Right atrium auricular region (tissue), 2 donors: ENCODE measurements at regions not wholly inside any gene's neighbourhood (a gene's known extent, or its start where the extent isn't known, plus 50 kb on each side); places are given as distances from the start of the nearest gene placed in this dataset.

ENCODE experiments used
- DNase-seq: peaks from one replicate; pipeline ENCODE4 v3.0.0-alpha.2; 2019; ENCODE audit warnings: low spot score
- H3K27ac ChIP-seq, 2 donors: fragments of 200-600 bp; sonication (generic); 1 replicate in 1 of 2; 2 replicates in 1 of 2; pipeline ENCODE4 v1.5.1; 2016 to 2019
- H3K27me3 ChIP-seq, 2 donors: fragments of 200-600 bp; sonication (generic); one replicate each; pipeline versions ENCODE4 v1.5.1 to v1.6.0; 2017 to 2019
- H3K36me3 ChIP-seq: fragments of 200-600 bp; sonication (generic); one replicate; pipeline ENCODE4 v1.5.1; 2016
- H3K4me1 ChIP-seq, 2 donors: fragments of 200-600 bp; sonication (generic); one replicate each; pipeline versions ENCODE4 v1.5.1 to v1.6.0; 2017 to 2019
- H3K4me3 ChIP-seq, 2 donors: fragments of 200-600 bp; sonication (generic); 1 replicate in 1 of 2; 2 replicates in 1 of 2; pipeline ENCODE4 v1.5.1; 2017 to 2019; ENCODE audit warnings: mild to moderate bottlenecking in 1 of 2, moderate library complexity in 1 of 2
- H3K9me3 ChIP-seq, 2 donors: fragments of 200-600 bp; sonication (generic); one replicate each; pipeline ENCODE4 v1.5.1; 2019
- TF ChIP-seq, protein P1 (sequence below), 2 donors: fragments of 200-600 bp; sonication (generic); IDR thresholded peaks; one replicate each; pipeline ENCODE4 v1.5.1; 2019; ENCODE audit warnings: antibody characterized with exemption in 2 of 2

- DNase-seq, result no peak
- Histone ChIP-seq H3K27ac (no peak overlapping the region), H3K4me3 (no peak overlapping the region)
These were observed 172.1 kb downstream of the GADD45G start for GRCh38 chr9:89776795-89777525.

GRCh38 chr9:89777544-89777943, 172.7 kb downstream of the GADD45G start:
- no peaks in the 10 kb centered on the region for H3K9me3 ChIP-seq
- H3K27ac ChIP-seq, result no peak overlapping the region
- H3K27me3 ChIP-seq, result no peaks in the 10 kb centered on the region
- H3K4me3 ChIP-seq, result no peak overlapping the region
- H3K36me3 ChIP-seq, result no peaks in the 10 kb centered on the region
- no peak for DNase-seq
- H3K4me1 ChIP-seq, result no peaks in the 10 kb centered on the region
- TF ChIP-seq, protein P1, sequence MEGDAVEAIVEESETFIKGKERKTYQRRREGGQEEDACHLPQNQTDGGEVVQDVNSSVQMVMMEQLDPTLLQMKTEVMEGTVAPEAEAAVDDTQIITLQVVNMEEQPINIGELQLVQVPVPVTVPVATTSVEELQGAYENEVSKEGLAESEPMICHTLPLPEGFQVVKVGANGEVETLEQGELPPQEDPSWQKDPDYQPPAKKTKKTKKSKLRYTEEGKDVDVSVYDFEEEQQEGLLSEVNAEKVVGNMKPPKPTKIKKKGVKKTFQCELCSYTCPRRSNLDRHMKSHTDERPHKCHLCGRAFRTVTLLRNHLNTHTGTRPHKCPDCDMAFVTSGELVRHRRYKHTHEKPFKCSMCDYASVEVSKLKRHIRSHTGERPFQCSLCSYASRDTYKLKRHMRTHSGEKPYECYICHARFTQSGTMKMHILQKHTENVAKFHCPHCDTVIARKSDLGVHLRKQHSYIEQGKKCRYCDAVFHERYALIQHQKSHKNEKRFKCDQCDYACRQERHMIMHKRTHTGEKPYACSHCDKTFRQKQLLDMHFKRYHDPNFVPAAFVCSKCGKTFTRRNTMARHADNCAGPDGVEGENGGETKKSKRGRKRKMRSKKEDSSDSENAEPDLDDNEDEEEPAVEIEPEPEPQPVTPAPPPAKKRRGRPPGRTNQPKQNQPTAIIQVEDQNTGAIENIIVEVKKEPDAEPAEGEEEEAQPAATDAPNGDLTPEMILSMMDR (IDR thresholded peaks at IDR 0.05), result no peak

More at GRCh38 chr9:89776795-89777525, 172.1 kb downstream of the GADD45G start:
- no peaks in the 10 kb centered on the region for H3K36me3 ChIP-seq
- TF ChIP-seq, protein P1 (IDR thresholded peaks at IDR 0.05), result no peak
- H3K27me3 ChIP-seq, result no peaks in the 10 kb centered on the region
- no peaks in the 10 kb centered on the region for H3K4me1 ChIP-seq
- H3K9me3 ChIP-seq, result no peaks in the 10 kb centered on the region

DNA sequence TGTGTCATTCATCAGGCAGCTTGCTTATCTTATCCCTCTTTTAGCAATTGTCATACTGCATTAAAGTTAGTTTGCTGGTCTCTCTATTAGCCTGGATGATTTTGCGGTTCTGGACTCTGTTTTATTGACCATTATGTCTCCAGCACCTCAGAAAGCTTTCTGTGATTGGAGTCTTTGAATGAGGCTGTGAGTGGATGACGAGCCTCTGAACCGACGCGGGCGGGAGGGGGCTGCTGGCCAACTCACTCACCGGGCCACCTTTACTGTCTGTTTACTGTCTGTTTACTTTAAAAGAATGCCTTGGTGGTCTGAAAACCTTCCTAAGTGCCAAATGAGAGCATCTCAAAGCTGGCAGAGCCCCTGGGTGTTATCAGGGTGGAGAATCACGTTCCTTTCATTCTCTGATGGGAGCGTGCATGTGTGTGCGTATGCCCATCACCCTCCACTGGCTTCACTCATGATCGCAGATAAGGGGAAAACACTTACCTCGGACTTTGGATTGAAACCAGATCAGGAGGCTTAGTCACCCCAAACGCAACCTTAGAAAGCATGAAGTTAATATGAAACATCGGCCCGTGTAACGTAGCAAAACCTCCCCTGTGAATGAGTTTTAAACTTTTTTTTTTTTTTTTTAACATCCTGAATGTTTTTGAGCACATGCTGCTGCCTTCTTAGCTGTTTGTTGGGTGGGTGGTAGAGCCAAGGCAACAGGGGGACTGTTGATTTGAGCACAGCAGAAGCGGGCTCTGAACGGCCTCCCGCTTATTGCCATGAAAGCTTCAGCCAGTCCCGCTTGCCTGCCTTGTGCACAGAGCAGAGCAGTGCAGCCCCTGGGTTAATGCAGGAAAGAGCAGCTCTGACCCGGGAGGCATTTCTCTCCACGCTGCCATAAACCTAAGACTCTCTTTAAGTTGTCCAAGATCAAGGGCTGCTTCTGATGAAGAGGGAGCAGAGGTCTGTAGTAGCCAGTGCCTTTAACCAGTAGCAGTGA, 173.6 kb downstream of the GADD45G start:
- TF ChIP-seq, protein P1 (IDR thresholded peaks at IDR 0.05), result no peak
- no peaks in the 10 kb centered on the region for H3K9me3 ChIP-seq
- no peak for DNase-seq
- no peaks in the 10 kb centered on the region for H3K27me3 ChIP-seq
- H3K4me1 ChIP-seq, result no peaks in the 10 kb centered on the region
- H3K27ac ChIP-seq, result no peak overlapping the region
- no peaks in the 10 kb centered on the region for H3K36me3 ChIP-seq
- no peak overlapping the region for H3K4me3 ChIP-seq

GRCh38 chr9:89779405-89780203, 174.8 kb downstream of the GADD45G start:
- no peak for DNase-seq
- Histone ChIP-seq H3K4me3 (no peak overlapping the region), H3K36me3 (no peaks in the 10 kb centered on the region), H3K9me3 (no peaks in the 10 kb centered on the region), H3K27ac (no peak overlapping the region), H3K4me1 (no peaks in the 10 kb centered on the region), H3K27me3 (no peaks in the 10 kb centered on the region)
- TF ChIP-seq, protein P1 (IDR thresholded peaks at IDR 0.05), result no peak

GRCh38 chr9:89780959-89781358, 176.1 kb downstream of the GADD45G start:
- no peak overlapping the region for H3K4me3 ChIP-seq
- no peaks in the 10 kb centered on the region for H3K36me3 ChIP-seq
- H3K4me1 ChIP-seq, result no peaks in the 10 kb centered on the region
- H3K27ac ChIP-seq, result no peak overlapping the region
- no peaks in the 10 kb centered on the region for H3K27me3 ChIP-seq
- DNase-seq, result no peak
- TF ChIP-seq, protein P1 (IDR thresholded peaks at IDR 0.05), result no peak
- H3K9me3 ChIP-seq, result no peaks in the 10 kb centered on the region
